ENCODE measurements at regions not wholly inside any gene's neighbourhood (a gene's known extent, or its start where the extent isn't known, plus 50 kb on each side); places are given as distances from the start of the nearest gene placed in this dataset.

- DNase-seq (ENCODE audit: low read depth, low spot score) (no peak), ATAC-seq (no peak), FAIRE-seq (no peak)
- SMC1A ChIA-PET (ENCODE audit: uncharacterized antibody, unreplicated experiment) = interaction anchor here (0.9 kb wide), 1 partner anchor 43 kb away, joined by 3 read pairs; no protein-coding TSS in a partner anchor
- RAD21 ChIA-PET (ENCODE audit: unreplicated experiment) = no interaction called here
- H3K4me1 ChIP-seq (ENCODE audit: control insufficient read depth, insufficient read depth, low read length) = 0 out of 2 replicates have a peak, but pooled peaks cover 3% of the 10 kb centered on the region
- in situ Hi-C loops (cut with MboI) (no loop called here), intact Hi-C loops (cut with micrococcal nuclease; ENCODE audit: unreplicated experiment) (no loop called here)
- TF ChIP-seq, protein P1, sequence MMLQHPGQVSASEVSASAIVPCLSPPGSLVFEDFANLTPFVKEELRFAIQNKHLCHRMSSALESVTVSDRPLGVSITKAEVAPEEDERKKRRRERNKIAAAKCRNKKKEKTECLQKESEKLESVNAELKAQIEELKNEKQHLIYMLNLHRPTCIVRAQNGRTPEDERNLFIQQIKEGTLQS (IDR thresholded peaks at IDR 0.05; ENCODE audit: borderline replicate concordance, extremely low read depth, low read depth, low read length) = no peak
- no peak for TF ChIP-seq CHD2 (IDR thresholded peaks at IDR 0.05; ENCODE audit: borderline replicate concordance, low read depth, low read length)
- no peak for TF ChIP-seq RELA (IDR thresholded peaks at IDR 0.05; ENCODE audit: borderline replicate concordance, partially characterized antibody)
- CTCF ChIA-PET = interaction anchor here (0.7 kb wide), 1 partner anchor 148 kb away, joined by 3 read pairs; no protein-coding TSS in a partner anchor
- no peak overlapping the region for H3K4me2 ChIP-seq (ENCODE audit: control insufficient read depth, insufficient read depth)
- 94% methylated on average over 1 of the region's 1 CpG for WGBS (ENCODE audit: insufficient coverage, insufficient replicate concordance, low lambda C conversion rate, missing lambda C conversion rate)
- H2AFZ ChIP-seq (ENCODE audit: control insufficient read depth, low read depth, low read length) = no peak overlapping the region
- no TSS peak for BruUV-seq (replicated peaks)
- no peaks in the 10 kb centered on the region for H4K20me1 ChIP-seq (ENCODE audit: control insufficient read depth, insufficient read depth)
- H3K27me3 ChIP-seq (replicated peaks in 1 of 2; ENCODE audit: control insufficient read depth in 2 of 2, insufficient read depth in 2 of 2, low read length in 1 of 2) = no peaks in the 10 kb centered on the region; a peak in 1 of 4 replicates
- H3K79me2 ChIP-seq (ENCODE audit: control insufficient read depth, insufficient read depth, low read length) = no peaks in the 10 kb centered on the region
- H3K36me3 ChIP-seq (ENCODE audit: control insufficient read depth in 2 of 2, insufficient read depth in 2 of 2, low read length in 1 of 2) = no peaks in the 10 kb centered on the region
- H3K27ac ChIP-seq (ENCODE audit: control insufficient read depth, insufficient read depth) = no peak overlapping the region
- no peak overlapping the region for H3K4me3 ChIP-seq
- POLR2A ChIA-PET = no interaction called here
- no peak overlapping the region for H3K9ac ChIP-seq (ENCODE audit: control insufficient read depth, insufficient read depth, low read length)
- H3K9me3 ChIP-seq (replicated peaks; ENCODE audit: control insufficient read depth, insufficient read depth, low read length) = no peaks in the 10 kb centered on the region
Measured at GRCh38 chr15:70283511-70283910, 185.8 kb upstream of the TLE3 start.

DNA sequence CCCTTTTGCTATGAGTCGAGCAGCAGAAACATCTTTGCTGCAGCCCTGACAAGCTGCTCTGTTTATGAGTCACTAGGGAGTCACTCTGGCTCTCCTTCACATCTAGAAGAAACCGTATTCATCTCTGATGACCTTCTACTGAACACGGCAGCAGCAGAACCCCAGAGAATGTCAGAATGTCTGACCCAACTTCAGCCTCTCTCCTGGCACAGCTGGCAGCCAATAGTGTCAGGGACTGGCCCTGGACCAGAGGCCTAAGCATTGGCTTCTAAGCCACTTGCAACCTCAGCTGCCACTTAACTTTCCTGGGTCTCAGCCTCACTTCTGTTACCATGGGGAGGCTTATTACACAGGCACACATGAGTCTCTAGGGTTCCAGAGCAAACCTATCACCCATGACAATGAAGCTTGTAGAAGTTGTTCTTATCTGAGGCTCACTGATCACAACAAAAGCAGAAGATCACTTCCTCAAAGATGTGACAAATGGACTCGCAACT is 184.1 kb upstream of the TLE3 start:
- POLR2A ChIA-PET = no interaction called here
- Histone ChIP-seq H3K27me3 (replicated peaks in 1 of 2; ENCODE audit: control insufficient read depth in 2 of 2, insufficient read depth in 2 of 2, low read length in 1 of 2) (no peaks in the 10 kb centered on the region; a peak in 1 of 4 replicates), H3K79me2 (ENCODE audit: control insufficient read depth, insufficient read depth, low read length) (no peaks in the 10 kb centered on the region), H3K27ac (ENCODE audit: control insufficient read depth, insufficient read depth) (no peak overlapping the region), H3K4me3 (no peak overlapping the region), H3K4me1 (ENCODE audit: control insufficient read depth, insufficient read depth, low read length) (0 out of 2 replicates have a peak, but pooled peaks cover 3% of the 10 kb centered on the region), H3K9me3 (replicated peaks; ENCODE audit: control insufficient read depth, insufficient read depth, low read length) (no peaks in the 10 kb centered on the region), H3K36me3 (ENCODE audit: control insufficient read depth in 2 of 2, insufficient read depth in 2 of 2, low read length in 1 of 2) (no peaks in the 10 kb centered on the region), H3K9ac (ENCODE audit: control insufficient read depth, insufficient read depth, low read length) (no peak overlapping the region), H2AFZ (ENCODE audit: control insufficient read depth, low read depth, low read length) (no peak overlapping the region), H4K20me1 (ENCODE audit: control insufficient read depth, insufficient read depth) (no peaks in the 10 kb centered on the region), H3K4me2 (ENCODE audit: control insufficient read depth, insufficient read depth) (no peak overlapping the region)
- in situ Hi-C loops (cut with MboI) = no loop called here
- RAD21 ChIA-PET (ENCODE audit: unreplicated experiment) = no interaction called here
- ATAC-seq (peak; percentile 61), DNase-seq (ENCODE audit: low read depth, low spot score) (no peak), FAIRE-seq (no peak)
- no TSS peak for BruUV-seq (replicated peaks)
- 28% methylated on average over 4 of the region's 4 CpGs for WGBS (ENCODE audit: insufficient coverage, insufficient replicate concordance, low lambda C conversion rate, missing lambda C conversion rate)
- SMC1A ChIA-PET (ENCODE audit: uncharacterized antibody, unreplicated experiment) = no interaction called here
- CTCF ChIA-PET = interaction anchor here (0.7 kb wide), 1 partner anchor 386 kb away, joined by 3 read pairs; no protein-coding TSS in a partner anchor
- intact Hi-C loops (cut with micrococcal nuclease; ENCODE audit: unreplicated experiment) = no loop called here
- no peak for TF ChIP-seq TAF1 (IDR thresholded peaks at IDR 0.05; ENCODE audit: borderline replicate concordance, low read depth, low read length)
- TF ChIP-seq ZNF384 (IDR thresholded peaks at IDR 0.05; ENCODE audit: borderline replicate concordance, low read depth, low read length) = no peak
- no peak for TF ChIP-seq BRCA1 (IDR thresholded peaks at IDR 0.05; ENCODE audit: low read depth, low read length)
- TF ChIP-seq JUNB (IDR thresholded peaks at IDR 0.05) = peak; percentile 73; the same call in 1 of the 2 replicates
- no peak for TF ChIP-seq KDM1A (IDR thresholded peaks at IDR 0.05; ENCODE audit: borderline replicate concordance)
- peak; percentile 12 for TF ChIP-seq MEF2B (IDR thresholded peaks at IDR 0.05; ENCODE audit: partially characterized antibody, poor library complexity, severe bottlenecking)
- no peak for TF ChIP-seq ZBED1 (IDR thresholded peaks at IDR 0.05; ENCODE audit: borderline replicate concordance)
- no peak for TF ChIP-seq CHD4 (IDR thresholded peaks at IDR 0.05)
- no peak for TF ChIP-seq NFYA (IDR thresholded peaks at IDR 0.05; ENCODE audit: borderline replicate concordance, low read depth, low read length)
- TF ChIP-seq RB1 (IDR thresholded peaks at IDR 0.05; ENCODE audit: borderline replicate concordance) = no peak
- no peak for TF ChIP-seq SUPT20H (IDR thresholded peaks at IDR 0.05; ENCODE audit: borderline replicate concordance, control insufficient read depth, low read depth, low read length)
- no peak for TF ChIP-seq NFYB (IDR thresholded peaks at IDR 0.05; ENCODE audit: insufficient read depth, low read depth, low read length)
- TF ChIP-seq EED (IDR thresholded peaks at IDR 0.05; ENCODE audit: low read depth) = 0 out of 2 replicates have a peak, but pooled peaks have one; percentile 24
- TF ChIP-seq ATF2 (IDR thresholded peaks at IDR 0.05; ENCODE audit: low read length) = no peak
- TF ChIP-seq IKZF1 (conservative IDR thresholded peaks at IDR 0.05) = no peak
